NCI-H82 treated with DMSO at 0.1 percent for 48 hours (cell line): ENCODE measurements at regions not wholly inside any gene's neighbourhood (a gene's known extent, or its start where the extent isn't known, plus 50 kb on each side); places are given as distances from the start of the nearest gene placed in this dataset.

Source experiments
- DNase-seq: peaks from one replicate; lab custom pipeline; 2025; ENCODE audit not compliant: unreplicated experiment; lab: John Stamatoyannopoulos, UW

- no peak for DNase-seq
Measured at GRCh38 chr5:120388016-120388781, 75.9 kb upstream of the PRR16 start.

- DNase-seq = no peak
Measured at GRCh38 chr5:120394259-120394658, 69.8 kb upstream of the PRR16 start.

- no peak for DNase-seq
Measured at GRCh38 chr5:120396186-120396585, 67.9 kb upstream of the PRR16 start.

GRCh38 chr5:120400356-120400755, 63.7 kb upstream of the PRR16 start:
- no peak for DNase-seq

GRCh38 chr5:120402606-120403005, 61.5 kb upstream of the PRR16 start:
- DNase-seq = no peak

GRCh38 chr5:120405286-120405864, 58.7 kb upstream of the PRR16 start:
- DNase-seq = no peak

- DNase-seq = no peak
Measured at GRCh38 chr5:120405923-120406322, 58.2 kb upstream of the PRR16 start.

GRCh38 chr5:120413686-120414085, 50.4 kb upstream of the PRR16 start:
- DNase-seq = no peak
